ENCODE measurements at regions not wholly inside any gene's neighbourhood (a gene's known extent, or its start where the extent isn't known, plus 50 kb on each side); places are given as distances from the start of the nearest gene placed in this dataset.

GRCh38 chr5:98510143-98510985, 263.1 kb upstream of the RGMB start:
- DNase-seq (ENCODE audit: low read depth) = no peak
- no peak overlapping the region for H3K4me3 ChIP-seq (ENCODE audit: low read depth, low read length)
- TF ChIP-seq CTCF (IDR thresholded peaks at IDR 0.05; ENCODE audit: insufficient read depth, low read depth, low read length) = no peak

- no peak overlapping the region for H3K4me3 ChIP-seq (ENCODE audit: low read depth, low read length)
- DNase-seq (ENCODE audit: low read depth) = no peak
- TF ChIP-seq CTCF (IDR thresholded peaks at IDR 0.05; ENCODE audit: insufficient read depth, low read depth, low read length) = no peak
Measured at GRCh38 chr5:98513380-98513779, 260.1 kb upstream of the RGMB start.

GRCh38 chr5:98514215-98514614, 259.2 kb upstream of the RGMB start:
- H3K4me3 ChIP-seq (ENCODE audit: low read depth, low read length) = no peak overlapping the region
- DNase-seq (ENCODE audit: low read depth) = no peak
- no peak for TF ChIP-seq CTCF (IDR thresholded peaks at IDR 0.05; ENCODE audit: insufficient read depth, low read depth, low read length)

GRCh38 chr5:98516701-98517100, 256.8 kb upstream of the RGMB start:
- no peak for TF ChIP-seq CTCF (IDR thresholded peaks at IDR 0.05; ENCODE audit: insufficient read depth, low read depth, low read length)
- no peak for DNase-seq (ENCODE audit: low read depth)
- H3K4me3 ChIP-seq (ENCODE audit: low read depth, low read length) = no peak overlapping the region

- DNase-seq (ENCODE audit: low read depth) = no peak
- TF ChIP-seq CTCF (IDR thresholded peaks at IDR 0.05; ENCODE audit: insufficient read depth, low read depth, low read length) = no peak
Measured at GRCh38 chr5:98517560-98518366, 255.7 kb upstream of the RGMB start.

GRCh38 chr5:98518754-98519153, 254.7 kb upstream of the RGMB start:
- no peak for DNase-seq (ENCODE audit: low read depth)
- no peak for TF ChIP-seq CTCF (IDR thresholded peaks at IDR 0.05; ENCODE audit: insufficient read depth, low read depth, low read length)
- H3K4me3 ChIP-seq (ENCODE audit: low read depth, low read length) = no peak overlapping the region

More at GRCh38 chr5:98517560-98518366, 255.7 kb upstream of the RGMB start:
- no peak overlapping the region for H3K4me3 ChIP-seq (ENCODE audit: low read depth, low read length)

Measured in fibroblast of villous mesenchyme (primary cell).